HepG2 (cell line): ENCODE measurements at regions not wholly inside any gene's neighbourhood (a gene's known extent, or its start where the extent isn't known, plus 50 kb on each side); places are given as distances from the start of the nearest gene placed in this dataset.

Experiments
- ATAC-seq: fragments of 200-7000 bp; cut with Tn5 transposase; 3 replicates; pipeline ENCODE4 v1.9.1; 2020; ENCODE audit warnings: mild to moderate bottlenecking, moderate library complexity
- BruUV-seq: library from RNA; stranded (reverse); fragments of 400-500 nt; replicated peaks from 2 replicates; lab custom pipeline; 2021; lab: Mats Ljungman, UMichigan
- CTCF ChIA-PET: fragments of 300-600 bp; formaldehyde crosslinking; extraction: SDS; loops from one replicate; lab custom pipeline; 2021; ENCODE audit warnings: low total read pairs, inconsistent platforms, low intra/inter-chr PET ratio; lab: Yijun Ruan, JAX
- POLR2A ChIA-PET: fragments of 350-600 bp; sonication (Branson Sonifier 250); formaldehyde crosslinking; loops from one replicate; lab custom pipeline; 2020; ENCODE audit warnings: antibody characterized with exemption, inconsistent platforms; lab: Yijun Ruan, JAX
- DNase-seq: peaks from one replicate; pipeline ENCODE4 v3.0.0-alpha.2; 2015; ENCODE audit warnings: low spot score
- FAIRE-seq: peaks from 3 replicates; lab custom pipeline; 2011; peaks lifted over from hg19 to GRCh38; lab: Jason Lieb, UNC
- H2AFZ ChIP-seq: one replicate; pipeline ENCODE4 v1.6.1; 2011; ENCODE audit warnings: low read length, inconsistent platforms
- H3K27ac ChIP-seq: fragments of 300-600 bp; 3 replicates; pipeline ENCODE4 v1.8.0; 2011; ENCODE audit warnings: mixed run types, mild to moderate bottlenecking, mixed read lengths, low read length, inconsistent platforms; ENCODE audit not compliant: insufficient read depth; ENCODE audit errors: extremely low read length
- H3K27me3 ChIP-seq, 2 experiments: fragments of 200-600 bp in 1 of 2; 2 replicates in 1 of 2; 3 replicates in 1 of 2; pipeline versions ENCODE4 v1.6.0 to v1.8.0; 2011; ENCODE audit warnings: low read length in 2 of 2, mild to moderate bottlenecking in 2 of 2, moderate library complexity in 2 of 2, inconsistent platforms in 1 of 2; ENCODE audit not compliant: insufficient read depth in 2 of 2, control insufficient read depth in 1 of 2
- H3K36me3 ChIP-seq, 2 experiments: fragments of 200-600 bp in 1 of 2; replicated peaks in 1 of 2; 2 replicates in 1 of 2; 3 replicates in 1 of 2; pipeline versions ENCODE4 v1.5.1 to v1.8.0; 2011; ENCODE audit warnings: low read length in 2 of 2, inconsistent platforms in 1 of 2; ENCODE audit not compliant: insufficient read depth in 2 of 2, control insufficient read depth in 1 of 2
- H3K4me1 ChIP-seq: 2 replicates; pipeline ENCODE4 v1.5.1; 2012; ENCODE audit warnings: low read length, inconsistent platforms; ENCODE audit not compliant: insufficient read depth
- H3K4me2 ChIP-seq: 2 replicates; pipeline ENCODE4 v1.6.0; 2011; ENCODE audit warnings: low read depth, low read length, inconsistent platforms
- H3K4me3 ChIP-seq, 3 experiments: fragments of 200-600 bp in 1 of 3; sonication (generic), shearing (Covaris generic) in 1 of 3; replicated peaks in 1 of 3; 2 replicates each; pipeline ENCODE4 v1.5.1; 2011 to 2016; ENCODE audit warnings: low read length in 3 of 3, inconsistent platforms in 2 of 3, low read depth in 2 of 3, mild to moderate bottlenecking in 2 of 3, control low read depth in 1 of 3, mixed read lengths in 1 of 3; ENCODE audit not compliant: insufficient read depth in 1 of 3
- H3K79me2 ChIP-seq: one replicate; pipeline ENCODE4 v1.6.1; 2011; ENCODE audit warnings: low read length, inconsistent platforms; ENCODE audit not compliant: insufficient read depth
- H3K9ac ChIP-seq: 2 replicates; pipeline ENCODE4 v1.6.0; 2011; ENCODE audit warnings: mild to moderate bottlenecking, low read depth, low read length, inconsistent platforms; ENCODE audit not compliant: insufficient read depth
- H3K9me3 ChIP-seq: 2 replicates; pipeline ENCODE4 v1.5.1; 2012; ENCODE audit warnings: mild to moderate bottlenecking, low read length
- H4K20me1 ChIP-seq: 2 replicates; pipeline ENCODE4 v1.6.0; 2011; ENCODE audit warnings: inconsistent platforms, mild to moderate bottlenecking, low read length, moderate library complexity; ENCODE audit not compliant: insufficient read depth
- CTCF ChIP-seq: sonication (generic); formaldehyde crosslinking; IDR thresholded peaks from 2 replicates; pipeline ENCODE4 v1.5.0; 2020; ENCODE audit warnings: mild to moderate bottlenecking, missing genetic modification reagents, moderate library complexity
- IKZF4 ChIP-seq: sonication (generic); formaldehyde crosslinking; IDR thresholded peaks from 2 replicates; pipeline ENCODE4 v1.5.1; 2020; ENCODE audit warnings: borderline replicate concordance, mild to moderate bottlenecking, low read depth, missing genetic modification reagents; ENCODE audit errors: not compliant biosample characterization
- MAZ ChIP-seq, 2 experiments: sonication (generic) in 1 of 2; formaldehyde crosslinking in 1 of 2; IDR thresholded peaks; 2 replicates each; pipeline versions ENCODE4 v1.5.0 to v1.6.1; 2012 to 2020; ENCODE audit warnings: low read depth in 2 of 2, mild to moderate bottlenecking in 2 of 2, borderline replicate concordance in 1 of 2, improper control_type of control experiment in 1 of 2, low read length in 1 of 2, missing genetic modification reagents in 1 of 2, moderate library complexity in 1 of 2
- PTBP1 ChIP-seq: fragments of 200-400 bp; formaldehyde crosslinking; IDR thresholded peaks from 2 replicates; pipeline ENCODE4 v1.6.1; 2018; ENCODE audit warnings: low read length, low read depth; ENCODE audit not compliant: poor library complexity, severe bottlenecking
- ZSCAN21 ChIP-seq: sonication (generic); formaldehyde crosslinking; IDR thresholded peaks from 2 replicates; pipeline ENCODE4 v1.8.0; 2022; ENCODE audit warnings: mild to moderate bottlenecking, missing genetic modification reagents, moderate library complexity, borderline replicate concordance
- WGBS: methylation state at CpG from one replicate; pipeline ENCODE4 v1.1.6; 2017; ENCODE audit warnings: low lambda C conversion rate; 5-methylcytosine and 5-hydroxymethylcytosine counted together
- in situ Hi-C: cut with HindIII; loops from 2 replicates; pipeline ENCODE4 v1.10.0; 2017; ENCODE audit warnings: low pct_unique_long_range_greater_than_20kb; ENCODE audit not compliant: extremely low pct_ligation_motif_present
- intact Hi-C: fragments of 100-400 bp; cut with micrococcal nuclease; formaldehyde crosslinking; loops from one replicate; pipeline ENCODE4 v1.10.0; 2022; ENCODE audit not compliant: unreplicated experiment
- TF ChIP-seq, protein P1 (sequence below): sonication (generic); formaldehyde crosslinking; IDR thresholded peaks from 2 replicates; pipeline ENCODE4 v1.5.1; 2020; ENCODE audit warnings: mild to moderate bottlenecking, missing genetic modification reagents, moderate library complexity
- TF ChIP-seq, protein P2 (sequence below): IDR thresholded peaks from 2 replicates; pipeline ENCODE4 v1.6.1; 2016; ENCODE audit warnings: mild to moderate bottlenecking
- TF ChIP-seq, protein P3 (sequence below): sonication (generic); formaldehyde crosslinking; IDR thresholded peaks from 2 replicates; pipeline ENCODE4 v1.4.0; 2020; ENCODE audit warnings: missing genetic modification reagents
- TF ChIP-seq, protein P4 (sequence below): sonication (generic); formaldehyde crosslinking; IDR thresholded peaks from 2 replicates; pipeline ENCODE4 v1.4.0; 2020; ENCODE audit warnings: missing genetic modification reagents

DNA sequence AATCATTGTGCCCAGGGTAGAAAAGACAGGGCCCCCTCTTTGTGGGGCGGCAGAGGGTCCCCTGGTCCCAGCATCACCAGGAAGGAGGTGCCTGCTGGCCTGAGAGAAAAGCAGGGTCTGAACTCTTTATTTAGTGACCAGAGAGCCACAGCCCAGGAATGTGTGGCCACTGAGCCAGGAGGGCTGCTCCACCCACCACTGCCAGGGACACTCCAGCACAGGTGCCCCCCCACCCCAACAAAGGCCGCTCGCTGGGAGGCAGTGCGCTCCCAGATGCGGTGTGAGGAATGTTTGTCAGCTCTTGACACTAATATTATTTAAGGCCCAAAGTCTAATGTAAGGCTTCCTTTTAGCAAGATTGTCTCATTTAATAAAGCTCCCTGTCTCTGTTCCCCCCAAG is 59.6 kb upstream of the ZMIZ1 start:
- CTCF ChIA-PET, result no interaction called here
- intact Hi-C loops, result no loop called here
- peaks cover 4 to 49% of the 10 kb centered on the region in 2 experiments; a peak in 4 of 5 replicates for H3K27me3 ChIP-seq
- BruUV-seq, result no TSS peak
- H3K9me3 ChIP-seq, result no peaks in the 10 kb centered on the region
- no peaks in the 10 kb centered on the region for H4K20me1 ChIP-seq
- peak; percentile 52; the same call in 2 of the 3 replicates for ATAC-seq
- no peaks in the 10 kb centered on the region for H3K79me2 ChIP-seq
- no peak overlapping the region for H3K9ac ChIP-seq
- H3K4me1 ChIP-seq, result peaks cover 30% of the 10 kb centered on the region
- POLR2A ChIA-PET, result no interaction called here
- no peak overlapping the region for H3K4me2 ChIP-seq
- WGBS, result 14% methylated on average over 1 of the region's 5 CpGs
- no peak overlapping the region for H3K27ac ChIP-seq
- TF ChIP-seq, protein P1, sequence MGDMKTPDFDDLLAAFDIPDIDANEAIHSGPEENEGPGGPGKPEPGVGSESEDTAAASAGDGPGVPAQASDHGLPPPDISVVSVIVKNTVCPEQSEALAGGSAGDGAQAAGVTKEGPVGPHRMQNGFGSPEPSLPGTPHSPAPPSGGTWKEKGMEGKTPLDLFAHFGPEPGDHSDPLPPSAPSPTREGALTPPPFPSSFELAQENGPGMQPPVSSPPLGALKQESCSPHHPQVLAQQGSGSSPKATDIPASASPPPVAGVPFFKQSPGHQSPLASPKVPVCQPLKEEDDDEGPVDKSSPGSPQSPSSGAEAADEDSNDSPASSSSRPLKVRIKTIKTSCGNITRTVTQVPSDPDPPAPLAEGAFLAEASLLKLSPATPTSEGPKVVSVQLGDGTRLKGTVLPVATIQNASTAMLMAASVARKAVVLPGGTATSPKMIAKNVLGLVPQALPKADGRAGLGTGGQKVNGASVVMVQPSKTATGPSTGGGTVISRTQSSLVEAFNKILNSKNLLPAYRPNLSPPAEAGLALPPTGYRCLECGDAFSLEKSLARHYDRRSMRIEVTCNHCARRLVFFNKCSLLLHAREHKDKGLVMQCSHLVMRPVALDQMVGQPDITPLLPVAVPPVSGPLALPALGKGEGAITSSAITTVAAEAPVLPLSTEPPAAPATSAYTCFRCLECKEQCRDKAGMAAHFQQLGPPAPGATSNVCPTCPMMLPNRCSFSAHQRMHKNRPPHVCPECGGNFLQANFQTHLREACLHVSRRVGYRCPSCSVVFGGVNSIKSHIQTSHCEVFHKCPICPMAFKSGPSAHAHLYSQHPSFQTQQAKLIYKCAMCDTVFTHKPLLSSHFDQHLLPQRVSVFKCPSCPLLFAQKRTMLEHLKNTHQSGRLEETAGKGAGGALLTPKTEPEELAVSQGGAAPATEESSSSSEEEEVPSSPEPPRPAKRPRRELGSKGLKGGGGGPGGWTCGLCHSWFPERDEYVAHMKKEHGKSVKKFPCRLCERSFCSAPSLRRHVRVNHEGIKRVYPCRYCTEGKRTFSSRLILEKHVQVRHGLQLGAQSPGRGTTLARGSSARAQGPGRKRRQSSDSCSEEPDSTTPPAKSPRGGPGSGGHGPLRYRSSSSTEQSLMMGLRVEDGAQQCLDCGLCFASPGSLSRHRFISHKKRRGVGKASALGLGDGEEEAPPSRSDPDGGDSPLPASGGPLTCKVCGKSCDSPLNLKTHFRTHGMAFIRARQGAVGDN (CRISPR knock-in tag), result 0 out of 2 replicates have a peak, but pooled peaks have one; percentile 13
- no peak for TF ChIP-seq MAZ (IDR thresholded peaks at IDR 0.05; ENCODE audit: borderline replicate concordance, low read depth, low read length)
- no peak for TF ChIP-seq MAZ (CRISPR knock-in tag; IDR thresholded peaks at IDR 0.05; ENCODE audit: low read depth)
- TF ChIP-seq, protein P2, sequence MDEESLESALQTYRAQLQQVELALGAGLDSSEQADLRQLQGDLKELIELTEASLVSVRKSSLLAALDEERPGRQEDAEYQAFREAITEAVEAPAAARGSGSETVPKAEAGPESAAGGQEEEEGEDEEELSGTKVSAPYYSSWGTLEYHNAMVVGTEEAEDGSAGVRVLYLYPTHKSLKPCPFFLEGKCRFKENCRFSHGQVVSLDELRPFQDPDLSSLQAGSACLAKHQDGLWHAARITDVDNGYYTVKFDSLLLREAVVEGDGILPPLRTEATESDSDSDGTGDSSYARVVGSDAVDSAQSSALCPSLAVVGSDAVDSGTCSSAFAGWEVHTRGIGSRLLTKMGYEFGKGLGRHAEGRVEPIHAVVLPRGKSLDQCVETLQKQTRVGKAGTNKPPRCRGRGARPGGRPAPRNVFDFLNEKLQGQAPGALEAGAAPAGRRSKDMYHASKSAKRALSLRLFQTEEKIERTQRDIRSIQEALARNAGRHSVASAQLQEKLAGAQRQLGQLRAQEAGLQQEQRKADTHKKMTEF (CRISPR knock-in tag), result no peak
- TF ChIP-seq PTBP1, result no peak
- TF ChIP-seq, protein P3, sequence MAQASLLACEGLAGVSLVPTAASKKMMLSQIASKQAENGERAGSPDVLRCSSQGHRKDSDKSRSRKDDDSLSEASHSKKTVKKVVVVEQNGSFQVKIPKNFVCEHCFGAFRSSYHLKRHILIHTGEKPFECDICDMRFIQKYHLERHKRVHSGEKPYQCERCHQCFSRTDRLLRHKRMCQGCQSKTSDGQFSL (CRISPR knock-in tag), result peak; percentile 95
- peak; percentile 33; the same call in 1 of the 2 replicates for TF ChIP-seq CTCF (CRISPR knock-in tag)
- TF ChIP-seq ZSCAN21, result no peak
- TF ChIP-seq, protein P4, sequence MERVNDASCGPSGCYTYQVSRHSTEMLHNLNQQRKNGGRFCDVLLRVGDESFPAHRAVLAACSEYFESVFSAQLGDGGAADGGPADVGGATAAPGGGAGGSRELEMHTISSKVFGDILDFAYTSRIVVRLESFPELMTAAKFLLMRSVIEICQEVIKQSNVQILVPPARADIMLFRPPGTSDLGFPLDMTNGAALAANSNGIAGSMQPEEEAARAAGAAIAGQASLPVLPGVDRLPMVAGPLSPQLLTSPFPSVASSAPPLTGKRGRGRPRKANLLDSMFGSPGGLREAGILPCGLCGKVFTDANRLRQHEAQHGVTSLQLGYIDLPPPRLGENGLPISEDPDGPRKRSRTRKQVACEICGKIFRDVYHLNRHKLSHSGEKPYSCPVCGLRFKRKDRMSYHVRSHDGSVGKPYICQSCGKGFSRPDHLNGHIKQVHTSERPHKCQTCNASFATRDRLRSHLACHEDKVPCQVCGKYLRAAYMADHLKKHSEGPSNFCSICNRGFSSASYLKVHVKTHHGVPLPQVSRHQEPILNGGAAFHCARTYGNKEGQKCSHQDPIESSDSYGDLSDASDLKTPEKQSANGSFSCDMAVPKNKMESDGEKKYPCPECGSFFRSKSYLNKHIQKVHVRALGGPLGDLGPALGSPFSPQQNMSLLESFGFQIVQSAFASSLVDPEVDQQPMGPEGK (CRISPR knock-in tag), result peak; percentile 79
- TF ChIP-seq IKZF4, result no peak
- TF ChIP-seq, all 625 proteins: peak for 4
- Histone ChIP-seq H2AFZ (no peak overlapping the region), H3K36me3 (no peaks in the 10 kb centered on the region), H3K4me3 (no peak overlapping the region)
- DNase-seq (no peak), FAIRE-seq (no peak)
- in situ Hi-C loops, result no loop called here
